DMS114 treated with DMSO at 0.1 percent for 48 hours (cell line): ENCODE measurements at regions not wholly inside any gene's neighbourhood (a gene's known extent, or its start where the extent isn't known, plus 50 kb on each side); places are given as distances from the start of the nearest gene placed in this dataset.

Experiments used
- DNase-seq: peaks from one replicate; lab custom pipeline; 2025; ENCODE audit not compliant: unreplicated experiment; lab: John Stamatoyannopoulos, UW

DNA sequence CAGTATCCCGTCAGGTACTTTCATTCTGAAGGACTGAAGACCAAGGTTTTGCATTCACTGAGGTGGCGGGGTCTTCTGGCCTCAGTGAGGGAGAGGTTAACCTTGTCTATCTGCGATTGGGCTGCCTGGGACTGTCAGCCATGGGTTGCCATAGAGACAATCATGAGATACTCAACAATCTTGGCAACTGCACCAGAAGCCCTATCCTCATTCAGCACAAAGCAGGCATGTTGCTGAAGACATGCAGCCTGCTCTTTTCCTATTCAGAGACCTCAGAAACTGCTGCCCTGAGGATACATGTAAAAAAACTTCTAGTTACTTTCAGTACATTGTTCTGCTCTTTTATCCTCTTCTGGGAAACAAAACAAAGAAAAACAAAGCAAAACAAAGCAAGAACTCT is 146.3 kb upstream of the PIRT start:
- no peak for DNase-seq

DNA sequence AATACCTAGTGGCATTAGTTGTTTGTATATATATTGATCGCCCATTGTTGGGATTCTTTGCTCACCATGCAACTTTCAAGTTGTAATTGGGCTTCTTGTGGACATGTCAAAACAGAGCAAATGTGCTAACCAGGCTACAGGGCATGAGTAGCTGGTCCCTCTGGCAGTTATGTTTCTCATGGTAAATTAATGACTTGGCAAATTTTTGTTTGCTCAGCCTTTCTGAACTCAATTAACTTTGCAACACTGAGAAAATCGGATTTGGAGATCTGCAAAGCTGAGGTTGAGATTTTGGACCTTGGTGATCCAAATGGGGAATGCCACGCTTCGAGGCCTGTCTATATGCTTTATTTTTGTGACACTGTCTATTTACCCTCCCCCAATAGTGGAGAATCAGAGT is 138.5 kb upstream of the PIRT start:
- no peak for DNase-seq

GRCh38 chr17:10968007-10968406 is 130.1 kb upstream of the PIRT start:
- DNase-seq = no peak

GRCh38 chr17:10956821-10957220 is 118.9 kb upstream of the PIRT start:
- no peak for DNase-seq

DNA sequence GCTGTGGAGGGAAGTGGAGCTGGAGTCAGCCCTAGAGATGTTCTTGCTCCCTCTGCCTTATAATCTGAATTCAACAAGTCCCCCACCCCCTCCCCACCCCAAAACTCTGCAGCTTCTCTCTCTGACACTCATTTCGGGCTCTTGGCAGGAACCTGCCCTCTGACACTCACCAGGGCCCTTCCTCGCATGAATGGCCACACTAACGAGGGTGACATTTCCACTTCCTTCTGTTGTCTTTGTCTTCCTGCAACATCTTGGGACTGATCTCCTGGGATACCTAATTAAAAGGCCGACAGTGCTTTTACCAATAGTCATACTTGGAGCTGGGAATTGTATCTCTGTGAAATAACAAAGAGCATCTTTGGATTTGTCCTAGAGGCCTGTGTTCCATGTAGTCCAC is 106.9 kb upstream of the PIRT start:
- no peak for DNase-seq

GRCh38 chr17:10936931-10937330 is 99.0 kb upstream of the PIRT start:
- DNase-seq = no peak

GRCh38 chr17:10932938-10933337 is 95.1 kb upstream of the PIRT start:
- no peak for DNase-seq

- no peak for DNase-seq
Measured at GRCh38 chr17:10931133-10931532, 93.2 kb upstream of the PIRT start.

DNA sequence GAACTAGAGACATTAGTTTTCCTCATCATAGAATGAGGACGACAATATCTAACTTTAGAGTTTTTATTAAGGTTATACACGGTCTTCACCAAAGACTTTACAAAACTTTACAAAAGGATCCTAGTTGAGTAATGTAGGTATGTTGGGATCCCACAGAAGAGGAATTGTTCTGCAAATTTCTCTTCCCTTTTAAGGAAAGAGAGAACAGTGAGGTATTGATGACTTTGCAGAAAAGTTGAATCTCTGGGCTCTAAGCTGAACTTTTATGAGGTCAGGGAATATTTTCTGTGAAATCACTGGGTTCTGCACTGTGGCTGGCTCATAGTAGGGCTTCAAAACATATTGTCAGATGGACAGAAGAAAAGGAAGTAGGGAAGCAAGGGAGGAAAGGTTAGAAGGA is 89.8 kb upstream of the PIRT start:
- no peak for DNase-seq

GRCh38 chr17:10920558-10921108 is 82.7 kb upstream of the PIRT start:
- no peak for DNase-seq

GRCh38 chr17:10907370-10907769 is 69.5 kb upstream of the PIRT start:
- no peak for DNase-seq

DNA sequence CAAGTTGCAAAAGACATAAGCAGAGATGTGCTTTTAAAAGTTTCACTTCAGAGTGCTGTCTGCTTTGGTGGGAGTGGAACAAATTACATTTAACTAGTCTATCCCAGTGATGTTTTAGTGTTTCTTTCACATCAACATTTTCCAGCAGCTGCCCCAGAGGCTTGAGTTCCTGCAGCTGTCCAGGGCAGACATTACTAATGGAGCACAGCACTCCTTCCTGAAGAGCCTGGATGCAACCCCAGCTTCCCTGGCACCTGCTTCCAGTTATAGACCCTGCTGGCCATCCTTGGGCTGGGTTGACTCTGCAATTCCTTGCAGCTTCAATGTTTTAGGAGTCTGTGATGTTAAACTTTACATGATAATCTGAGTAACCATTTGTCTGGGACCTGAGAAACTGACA is 61.4 kb upstream of the PIRT start:
- DNase-seq = no peak

- DNase-seq = no peak
Measured at GRCh38 chr17:10894220-10894619, 56.3 kb upstream of the PIRT start.

- DNase-seq = no peak
Measured at GRCh38 chr17:10888858-10889257, 51.0 kb upstream of the PIRT start.
